GM23338 (cell line): ENCODE measurements at regions not wholly inside any gene's neighbourhood (a gene's known extent, or its start where the extent isn't known, plus 50 kb on each side); places are given as distances from the start of the nearest gene placed in this dataset.

Experiments
- ATAC-seq: fragments of 200-7000 bp; cut with Tn5 transposase; 3 replicates; pipeline ENCODE4 v1.9.1; 2020
- DNase-seq: peaks from one replicate; pipeline ENCODE4 v3.0.0-alpha.2; 2015; ENCODE audit warnings: low spot score
- H2AFZ ChIP-seq: fragments of 200-600 bp; sonication (generic); 2 replicates; pipeline ENCODE4 v1.8.0; 2016; ENCODE audit warnings: antibody characterized with exemption, mild to moderate bottlenecking, moderate library complexity
- H3F3A ChIP-seq: fragments of 200-600 bp; sonication (generic); replicated peaks from 2 replicates; pipeline ENCODE4 v1.8.0; 2017; ENCODE audit warnings: antibody characterized with exemption, mixed run types, low read depth
- H3K27ac ChIP-seq: fragments of 200-600 bp; sonication (generic); 2 replicates; pipeline ENCODE4 v1.6.1; 2016; ENCODE audit warnings: low read depth
- H3K27me3 ChIP-seq: fragments of 200-600 bp; sonication (generic); 2 replicates; pipeline ENCODE4 v1.8.0; 2016; ENCODE audit warnings: mild to moderate bottlenecking, mixed run types, moderate library complexity; ENCODE audit not compliant: insufficient read depth
- H3K36me3 ChIP-seq: fragments of 200-600 bp; sonication (generic); 2 replicates; pipeline ENCODE4 v1.8.0; 2016; ENCODE audit warnings: mild to moderate bottlenecking; ENCODE audit not compliant: insufficient read depth
- H3K4me1 ChIP-seq: fragments of 200-600 bp; sonication (generic); 2 replicates; pipeline ENCODE4 v1.8.0; 2016; ENCODE audit warnings: mild to moderate bottlenecking, moderate library complexity; ENCODE audit not compliant: insufficient read depth
- H3K4me2 ChIP-seq: fragments of 200-600 bp; sonication (generic); 2 replicates; pipeline ENCODE4 v1.7.1; 2017; ENCODE audit warnings: mixed run types
- H3K4me3 ChIP-seq: fragments of 200-600 bp; sonication (generic); 2 replicates; pipeline ENCODE4 v1.6.1; 2016; ENCODE audit warnings: mixed run types
- H3K79me2 ChIP-seq: fragments of 200-600 bp; sonication (generic); replicated peaks from 2 replicates; pipeline ENCODE4 v1.8.0; 2017; ENCODE audit warnings: mild to moderate bottlenecking; ENCODE audit not compliant: insufficient read depth
- H3K9me2 ChIP-seq: fragments of 200-600 bp; sonication (generic); 2 replicates; pipeline ENCODE4 v1.8.0; 2017; ENCODE audit not compliant: insufficient read depth
- H4K20me1 ChIP-seq: fragments of 200-600 bp; sonication (generic); replicated peaks from 2 replicates; pipeline ENCODE4 v1.8.0; 2017; ENCODE audit warnings: mild to moderate bottlenecking; ENCODE audit not compliant: insufficient read depth
- H3K27ac Mint-ChIP-seq: 2 replicates; pipeline ENCODE4 v1.8.0; 2020; ENCODE audit warnings: inconsistent platforms, mild to moderate bottlenecking, moderate library complexity, mixed read lengths
- H3K27me3 Mint-ChIP-seq: 3 replicates; pipeline ENCODE4 v1.8.0; 2022; ENCODE audit warnings: low read depth, mild to moderate bottlenecking, moderate library complexity, mixed read lengths, inconsistent platforms; ENCODE audit not compliant: insufficient read depth, poor library complexity
- H3K36me3 Mint-ChIP-seq: 3 replicates; pipeline ENCODE4 v1.8.0; 2021; ENCODE audit warnings: low read depth, mild to moderate bottlenecking, inconsistent platforms, moderate library complexity, mixed read lengths
- H3K4me1 Mint-ChIP-seq: 3 replicates; pipeline ENCODE4 v1.8.0; 2020; ENCODE audit warnings: mild to moderate bottlenecking, inconsistent platforms, mixed read lengths
- H3K4me3 Mint-ChIP-seq: 3 replicates; pipeline ENCODE4 v1.8.0; 2021; ENCODE audit warnings: moderate library complexity, mild to moderate bottlenecking, inconsistent platforms, mixed read lengths
- H3K9me3 Mint-ChIP-seq: 3 replicates; pipeline ENCODE4 v1.8.0; 2020; ENCODE audit warnings: moderate library complexity, mild to moderate bottlenecking, inconsistent platforms, mixed read lengths
- CREB1 ChIP-seq: fragments of 250-450 bp; sonication (Bioruptor Pico); IDR thresholded peaks from 2 replicates; pipeline ENCODE4 v1.5.0; 2020; ENCODE audit warnings: low read depth, mild to moderate bottlenecking, moderate library complexity
- CTCF ChIP-seq, 2 experiments: fragments of 200-600 bp in 1 of 2; sonication (generic) in 1 of 2; conservative IDR thresholded peaks; 2 replicates each; pipeline versions ENCODE4 v1.5.1 to v1.6.1; 2016 to 2017; ENCODE audit warnings: antibody characterized with exemption in 2 of 2, low read depth in 2 of 2, mild to moderate bottlenecking in 2 of 2, moderate library complexity in 1 of 2
- ETS1 ChIP-seq: IDR thresholded peaks from 2 replicates; pipeline ENCODE4 v1.6.1; 2016; ENCODE audit warnings: antibody characterized with exemption
- EZH2 ChIP-seq: fragments of 200-600 bp; sonication (generic); IDR thresholded peaks from one replicate; pipeline ENCODE4 v1.8.0; 2017; ENCODE audit warnings: antibody characterized with exemption, mild to moderate bottlenecking, low read depth; ENCODE audit not compliant: unreplicated experiment
- EZH2phosphoT487 ChIP-seq: fragments of 200-600 bp; sonication (generic); IDR thresholded peaks from one replicate; pipeline ENCODE4 v1.8.1; 2018; ENCODE audit warnings: antibody characterized with exemption; ENCODE audit not compliant: unreplicated experiment
- JUNB ChIP-seq: IDR thresholded peaks from one replicate; pipeline ENCODE4 v1.6.1; 2016; ENCODE audit warnings: antibody characterized with exemption; ENCODE audit not compliant: unreplicated experiment
- NANOG ChIP-seq: IDR thresholded peaks from 2 replicates; pipeline ENCODE4 v1.6.1; 2016; ENCODE audit warnings: antibody characterized with exemption, borderline replicate concordance
- POLR2AphosphoS5 ChIP-seq: IDR thresholded peaks from 2 replicates; pipeline ENCODE4 v1.6.1; 2016; ENCODE audit warnings: antibody characterized with exemption, low read depth
- STAT1 ChIP-seq: IDR thresholded peaks from one replicate; pipeline ENCODE4 v1.6.1; 2016; ENCODE audit warnings: antibody characterized with exemption; ENCODE audit not compliant: unreplicated experiment
- ZNF114 ChIP-seq: fragments of 250-450 bp; sonication (Bioruptor Pico); IDR thresholded peaks from 2 replicates; pipeline ENCODE4 v1.5.0; 2020; ENCODE audit warnings: mild to moderate bottlenecking, moderate library complexity
- ZNF331 ChIP-seq: fragments of 250-450 bp; sonication (Bioruptor Pico); IDR thresholded peaks from 2 replicates; pipeline ENCODE4 v1.5.0; 2020; ENCODE audit warnings: low read depth, mild to moderate bottlenecking, moderate library complexity
- TF ChIP-seq, protein P1 (sequence below): fragments of 250-450 bp; sonication (Bioruptor Pico); IDR thresholded peaks from 2 replicates; pipeline ENCODE4 v1.5.0; 2020; ENCODE audit warnings: mild to moderate bottlenecking, moderate library complexity
- TF ChIP-seq, protein P2 (sequence below): IDR thresholded peaks from one replicate; pipeline ENCODE4 v1.6.1; 2018; ENCODE audit warnings: antibody characterized with exemption; ENCODE audit not compliant: unreplicated experiment

GRCh38 chr5:89954916-89955315 lies 454.6 kb downstream of the CETN3 start:
- Mint-ChIP-seq H3K27ac (no peak overlapping the region; the same call in 1 of the 2 replicates), H3K9me3 (no peaks in the 10 kb centered on the region), H3K27me3 (peaks cover 1% of the 10 kb centered on the region), H3K4me3 (no peak overlapping the region), H3K4me1 (peaks cover 7% of the 10 kb centered on the region; the same call in 2 of the 3 replicates), H3K36me3 (no peaks in the 10 kb centered on the region)
- H4K20me1 ChIP-seq: no peaks in the 10 kb centered on the region; the same call in 1 of the 2 replicates
- ATAC-seq: no peak
- H3K27me3 ChIP-seq: no peaks in the 10 kb centered on the region
- DNase-seq: no peak
- no peak overlapping the region for H3K4me2 ChIP-seq
- H3K36me3 ChIP-seq: no peaks in the 10 kb centered on the region
- no peaks in the 10 kb centered on the region for H3F3A ChIP-seq
- H3K79me2 ChIP-seq: no peaks in the 10 kb centered on the region
- peaks cover 6% of the 10 kb centered on the region; the same call in 1 of the 2 replicates for H3K9me2 ChIP-seq
- no peak overlapping the region for H3K4me3 ChIP-seq
- H3K27ac ChIP-seq: no peak overlapping the region
- no peak overlapping the region for H2AFZ ChIP-seq
- peaks cover 7% of the 10 kb centered on the region; the same call in 1 of the 2 replicates for H3K4me1 ChIP-seq
- TF ChIP-seq JUNB: no peak
- no peak for TF ChIP-seq ZNF114 (CRISPR knock-in tag)
- TF ChIP-seq NANOG: no peak
- no peak for TF ChIP-seq POLR2AphosphoS5
- TF ChIP-seq CTCF (conservative IDR thresholded peaks at IDR 0.05; ENCODE audit: low read depth in 2 of 2): no peak
- no peak for TF ChIP-seq STAT1
- TF ChIP-seq ETS1: no peak
- TF ChIP-seq, protein P1, sequence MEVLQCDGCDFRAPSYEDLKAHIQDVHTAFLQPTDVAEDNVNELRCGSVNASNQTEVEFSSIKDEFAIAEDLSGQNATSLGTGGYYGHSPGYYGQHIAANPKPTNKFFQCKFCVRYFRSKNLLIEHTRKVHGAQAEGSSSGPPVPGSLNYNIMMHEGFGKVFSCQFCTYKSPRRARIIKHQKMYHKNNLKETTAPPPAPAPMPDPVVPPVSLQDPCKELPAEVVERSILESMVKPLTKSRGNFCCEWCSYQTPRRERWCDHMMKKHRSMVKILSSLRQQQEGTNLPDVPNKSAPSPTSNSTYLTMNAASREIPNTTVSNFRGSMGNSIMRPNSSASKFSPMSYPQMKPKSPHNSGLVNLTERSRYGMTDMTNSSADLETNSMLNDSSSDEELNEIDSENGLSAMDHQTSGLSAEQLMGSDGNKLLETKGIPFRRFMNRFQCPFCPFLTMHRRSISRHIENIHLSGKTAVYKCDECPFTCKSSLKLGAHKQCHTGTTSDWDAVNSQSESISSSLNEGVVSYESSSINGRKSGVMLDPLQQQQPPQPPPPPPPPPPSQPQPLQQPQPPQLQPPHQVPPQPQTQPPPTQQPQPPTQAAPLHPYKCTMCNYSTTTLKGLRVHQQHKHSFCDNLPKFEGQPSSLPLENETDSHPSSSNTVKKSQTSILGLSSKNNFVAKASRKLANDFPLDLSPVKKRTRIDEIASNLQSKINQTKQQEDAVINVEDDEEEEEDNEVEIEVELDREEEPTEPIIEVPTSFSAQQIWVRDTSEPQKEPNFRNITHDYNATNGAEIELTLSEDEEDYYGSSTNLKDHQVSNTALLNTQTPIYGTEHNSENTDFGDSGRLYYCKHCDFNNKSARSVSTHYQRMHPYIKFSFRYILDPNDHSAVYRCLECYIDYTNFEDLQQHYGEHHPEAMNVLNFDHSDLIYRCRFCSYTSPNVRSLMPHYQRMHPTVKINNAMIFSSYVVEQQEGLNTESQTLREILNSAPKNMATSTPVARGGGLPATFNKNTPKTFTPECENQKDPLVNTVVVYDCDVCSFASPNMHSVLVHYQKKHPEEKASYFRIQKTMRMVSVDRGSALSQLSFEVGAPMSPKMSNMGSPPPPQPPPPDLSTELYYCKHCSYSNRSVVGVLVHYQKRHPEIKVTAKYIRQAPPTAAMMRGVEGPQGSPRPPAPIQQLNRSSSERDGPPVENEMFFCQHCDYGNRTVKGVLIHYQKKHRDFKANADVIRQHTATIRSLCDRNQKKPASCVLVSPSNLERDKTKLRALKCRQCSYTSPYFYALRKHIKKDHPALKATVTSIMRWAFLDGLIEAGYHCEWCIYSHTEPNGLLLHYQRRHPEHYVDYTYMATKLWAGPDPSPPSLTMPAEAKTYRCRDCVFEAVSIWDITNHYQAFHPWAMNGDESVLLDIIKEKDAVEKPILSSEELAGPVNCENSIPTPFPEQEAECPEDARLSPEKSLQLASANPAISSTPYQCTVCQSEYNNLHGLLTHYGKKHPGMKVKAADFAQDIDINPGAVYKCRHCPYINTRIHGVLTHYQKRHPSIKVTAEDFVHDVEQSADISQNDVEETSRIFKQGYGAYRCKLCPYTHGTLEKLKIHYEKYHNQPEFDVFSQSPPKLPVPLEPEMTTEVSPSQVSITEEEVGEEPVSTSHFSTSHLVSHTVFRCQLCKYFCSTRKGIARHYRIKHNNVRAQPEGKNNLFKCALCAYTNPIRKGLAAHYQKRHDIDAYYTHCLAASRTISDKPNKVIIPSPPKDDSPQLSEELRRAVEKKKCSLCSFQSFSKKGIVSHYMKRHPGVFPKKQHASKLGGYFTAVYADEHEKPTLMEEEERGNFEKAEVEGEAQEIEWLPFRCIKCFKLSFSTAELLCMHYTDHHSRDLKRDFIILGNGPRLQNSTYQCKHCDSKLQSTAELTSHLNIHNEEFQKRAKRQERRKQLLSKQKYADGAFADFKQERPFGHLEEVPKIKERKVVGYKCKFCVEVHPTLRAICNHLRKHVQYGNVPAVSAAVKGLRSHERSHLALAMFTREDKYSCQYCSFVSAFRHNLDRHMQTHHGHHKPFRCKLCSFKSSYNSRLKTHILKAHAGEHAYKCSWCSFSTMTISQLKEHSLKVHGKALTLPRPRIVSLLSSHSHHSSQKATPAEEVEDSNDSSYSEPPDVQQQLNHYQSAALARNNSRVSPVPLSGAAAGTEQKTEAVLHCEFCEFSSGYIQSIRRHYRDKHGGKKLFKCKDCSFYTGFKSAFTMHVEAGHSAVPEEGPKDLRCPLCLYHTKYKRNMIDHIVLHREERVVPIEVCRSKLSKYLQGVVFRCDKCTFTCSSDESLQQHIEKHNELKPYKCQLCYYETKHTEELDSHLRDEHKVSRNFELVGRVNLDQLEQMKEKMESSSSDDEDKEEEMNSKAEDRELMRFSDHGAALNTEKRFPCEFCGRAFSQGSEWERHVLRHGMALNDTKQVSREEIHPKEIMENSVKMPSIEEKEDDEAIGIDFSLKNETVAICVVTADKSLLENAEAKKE (CRISPR knock-in tag): no peak
- TF ChIP-seq, protein P2, sequence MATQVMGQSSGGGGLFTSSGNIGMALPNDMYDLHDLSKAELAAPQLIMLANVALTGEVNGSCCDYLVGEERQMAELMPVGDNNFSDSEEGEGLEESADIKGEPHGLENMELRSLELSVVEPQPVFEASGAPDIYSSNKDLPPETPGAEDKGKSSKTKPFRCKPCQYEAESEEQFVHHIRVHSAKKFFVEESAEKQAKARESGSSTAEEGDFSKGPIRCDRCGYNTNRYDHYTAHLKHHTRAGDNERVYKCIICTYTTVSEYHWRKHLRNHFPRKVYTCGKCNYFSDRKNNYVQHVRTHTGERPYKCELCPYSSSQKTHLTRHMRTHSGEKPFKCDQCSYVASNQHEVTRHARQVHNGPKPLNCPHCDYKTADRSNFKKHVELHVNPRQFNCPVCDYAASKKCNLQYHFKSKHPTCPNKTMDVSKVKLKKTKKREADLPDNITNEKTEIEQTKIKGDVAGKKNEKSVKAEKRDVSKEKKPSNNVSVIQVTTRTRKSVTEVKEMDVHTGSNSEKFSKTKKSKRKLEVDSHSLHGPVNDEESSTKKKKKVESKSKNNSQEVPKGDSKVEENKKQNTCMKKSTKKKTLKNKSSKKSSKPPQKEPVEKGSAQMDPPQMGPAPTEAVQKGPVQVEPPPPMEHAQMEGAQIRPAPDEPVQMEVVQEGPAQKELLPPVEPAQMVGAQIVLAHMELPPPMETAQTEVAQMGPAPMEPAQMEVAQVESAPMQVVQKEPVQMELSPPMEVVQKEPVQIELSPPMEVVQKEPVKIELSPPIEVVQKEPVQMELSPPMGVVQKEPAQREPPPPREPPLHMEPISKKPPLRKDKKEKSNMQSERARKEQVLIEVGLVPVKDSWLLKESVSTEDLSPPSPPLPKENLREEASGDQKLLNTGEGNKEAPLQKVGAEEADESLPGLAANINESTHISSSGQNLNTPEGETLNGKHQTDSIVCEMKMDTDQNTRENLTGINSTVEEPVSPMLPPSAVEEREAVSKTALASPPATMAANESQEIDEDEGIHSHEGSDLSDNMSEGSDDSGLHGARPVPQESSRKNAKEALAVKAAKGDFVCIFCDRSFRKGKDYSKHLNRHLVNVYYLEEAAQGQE: no peak
- TF ChIP-seq EZH2phosphoT487: no peak
- no peak for TF ChIP-seq EZH2
- no peak for TF ChIP-seq ZNF331
- no peak for TF ChIP-seq CREB1 (CRISPR knock-in tag)
